ENCODE measurements at regions not wholly inside any gene's neighbourhood (a gene's known extent, or its start where the extent isn't known, plus 50 kb on each side); places are given as distances from the start of the nearest gene placed in this dataset.

- no peak for DNase-seq (ENCODE audit: low spot score)
Observed at GRCh38 chr3:77868725-77869124, 828.8 kb downstream of the ROBO2 start.

DNA sequence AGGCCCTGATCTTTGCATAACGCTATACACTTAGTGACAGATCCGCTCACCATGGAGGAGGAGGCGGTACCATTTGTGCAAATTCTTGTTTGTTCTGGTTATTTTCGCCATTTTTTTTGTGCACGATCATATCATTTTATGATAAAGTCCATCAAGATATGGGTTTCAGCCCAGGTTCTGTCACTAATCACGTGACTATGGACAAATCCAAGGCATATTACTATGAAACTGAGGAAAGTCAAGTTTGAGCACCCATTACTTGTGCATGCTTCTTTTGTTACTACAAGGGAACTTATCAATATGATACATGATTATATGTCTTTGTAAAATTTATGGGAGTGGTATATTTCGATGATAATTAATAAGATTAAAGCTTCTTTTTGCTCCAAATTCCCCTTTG lies 829.5 kb downstream of the ROBO2 start:
- DNase-seq (ENCODE audit: low spot score) = no peak

GRCh38 chr3:77871436-77871835 lies 831.5 kb downstream of the ROBO2 start:
- DNase-seq (ENCODE audit: low spot score) = no peak

- DNase-seq (ENCODE audit: low spot score) = no peak
Observed at GRCh38 chr3:77873598-77873997, 833.7 kb downstream of the ROBO2 start.

- DNase-seq (ENCODE audit: low spot score) = no peak
Observed at GRCh38 chr3:77885381-77885780, 845.5 kb downstream of the ROBO2 start.

DNA sequence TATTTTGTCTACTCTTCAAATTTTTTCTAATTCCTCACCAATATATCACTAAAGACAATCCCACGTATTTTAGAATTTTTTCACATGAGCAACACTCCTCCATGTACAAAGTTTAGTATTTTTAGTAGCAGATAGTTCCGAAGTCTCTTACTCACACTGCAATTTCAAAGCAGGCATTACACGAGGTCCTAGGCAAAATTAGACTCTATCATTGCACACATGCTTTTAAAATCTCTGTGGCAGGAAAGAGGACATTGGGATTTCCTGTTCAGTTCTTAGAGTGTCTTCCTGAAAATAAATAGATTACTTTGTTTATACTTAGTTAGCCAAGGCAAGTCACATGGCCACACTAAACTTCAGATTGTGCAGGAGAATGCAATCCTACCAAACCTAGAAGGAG lies 847.7 kb downstream of the ROBO2 start:
- DNase-seq (ENCODE audit: low spot score) = no peak

DNA sequence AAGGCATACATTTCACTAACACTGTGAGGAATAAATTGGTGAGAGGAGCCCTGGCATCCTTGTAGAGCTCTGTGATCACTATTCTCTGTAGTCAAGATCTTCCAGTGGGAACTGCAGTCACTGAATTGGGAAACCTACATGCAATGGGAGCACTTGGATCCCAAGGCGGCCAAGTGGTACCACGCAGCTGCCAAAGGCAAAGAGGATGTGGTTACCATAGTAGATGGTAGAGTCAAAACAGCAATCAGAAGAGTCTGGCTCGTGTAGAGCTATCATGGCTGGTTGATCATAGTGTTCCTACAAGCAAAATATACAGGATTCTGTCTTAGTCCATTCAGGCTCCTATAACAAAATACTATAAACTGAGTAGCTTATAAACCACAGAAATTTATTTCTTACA lies 849.7 kb downstream of the ROBO2 start:
- DNase-seq (ENCODE audit: low spot score) = no peak

- no peak for DNase-seq (ENCODE audit: low spot score)
Observed at GRCh38 chr3:77898621-77899020, 858.7 kb downstream of the ROBO2 start.

DNA sequence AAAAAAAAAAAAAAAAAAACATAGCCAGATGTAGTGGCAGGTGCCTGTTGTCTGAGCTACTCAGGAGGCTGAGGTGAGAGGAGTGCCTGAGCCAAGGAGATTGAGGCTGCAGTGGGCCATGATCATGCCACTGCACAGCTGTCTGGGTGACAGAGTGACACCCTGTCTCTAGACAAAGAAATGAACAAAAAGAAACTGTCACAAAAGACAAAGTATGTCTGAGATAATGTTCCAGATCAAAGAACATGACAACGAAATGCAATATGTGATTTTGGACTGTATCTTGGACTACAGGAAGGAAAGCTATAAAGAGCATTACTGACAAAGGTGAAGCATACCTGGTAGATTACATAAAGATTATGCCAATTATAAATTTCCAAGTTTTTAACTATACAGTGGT lies 862.8 kb downstream of the ROBO2 start:
- no peak for DNase-seq (ENCODE audit: low spot score)

- no peak for DNase-seq (ENCODE audit: low spot score)
Observed at GRCh38 chr3:77906102-77906709, 866.3 kb downstream of the ROBO2 start.

DNA sequence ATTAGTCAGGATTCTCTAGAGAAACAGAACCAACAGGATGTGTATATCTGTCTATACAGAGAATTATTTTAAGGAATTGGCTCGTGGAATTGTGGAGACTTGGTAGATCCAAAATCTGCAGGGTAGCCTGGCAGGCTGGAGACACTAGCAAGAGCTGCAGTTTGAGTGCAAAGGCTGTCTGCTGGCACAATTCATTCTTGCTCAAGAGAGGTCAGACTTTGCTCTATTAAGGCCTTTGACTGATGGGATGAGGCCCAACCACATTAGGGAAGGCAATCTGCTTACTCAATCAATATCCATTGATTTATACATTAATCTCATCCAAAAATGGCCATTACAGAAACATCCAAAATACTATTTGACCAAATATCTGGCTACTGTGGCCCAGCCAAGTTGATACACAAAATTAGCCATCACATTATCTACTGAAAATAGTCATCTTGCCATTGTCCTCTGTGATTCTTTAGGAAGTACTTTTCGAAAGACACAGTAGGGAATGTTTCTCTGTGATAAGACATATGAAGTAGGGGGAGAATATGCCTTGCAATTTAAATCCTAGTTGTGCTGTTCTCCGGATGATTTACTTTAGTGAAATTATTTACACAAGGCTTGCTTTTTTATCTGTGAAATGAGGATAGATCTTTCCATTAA lies 873.8 kb downstream of the ROBO2 start:
- DNase-seq (ENCODE audit: low spot score) = no peak

DNA sequence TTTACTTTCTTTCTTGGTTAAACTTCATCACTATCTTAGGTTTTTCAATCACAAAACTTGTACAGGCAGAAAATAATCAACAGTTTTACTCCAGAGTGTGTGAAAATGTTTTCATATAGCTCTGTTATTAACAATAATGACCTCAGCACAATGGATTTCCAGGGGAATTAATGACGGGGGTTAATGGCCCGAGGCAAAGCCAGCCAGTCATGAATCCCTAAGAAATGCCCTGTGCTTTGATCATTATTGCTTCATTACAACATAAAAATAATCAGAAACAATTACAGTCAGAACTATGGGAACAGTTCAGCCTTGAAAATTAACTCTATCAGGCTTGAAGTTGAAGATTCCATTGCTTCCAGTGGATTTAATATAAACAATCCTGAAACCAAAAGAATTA lies 875.4 kb downstream of the ROBO2 start:
- DNase-seq (ENCODE audit: low spot score) = no peak

GRCh38 chr3:77917225-77917624 lies 877.3 kb downstream of the ROBO2 start:
- DNase-seq (ENCODE audit: low spot score) = no peak

GRCh38 chr3:77919244-77919643 lies 879.3 kb downstream of the ROBO2 start:
- DNase-seq (ENCODE audit: low spot score) = no peak

DNA sequence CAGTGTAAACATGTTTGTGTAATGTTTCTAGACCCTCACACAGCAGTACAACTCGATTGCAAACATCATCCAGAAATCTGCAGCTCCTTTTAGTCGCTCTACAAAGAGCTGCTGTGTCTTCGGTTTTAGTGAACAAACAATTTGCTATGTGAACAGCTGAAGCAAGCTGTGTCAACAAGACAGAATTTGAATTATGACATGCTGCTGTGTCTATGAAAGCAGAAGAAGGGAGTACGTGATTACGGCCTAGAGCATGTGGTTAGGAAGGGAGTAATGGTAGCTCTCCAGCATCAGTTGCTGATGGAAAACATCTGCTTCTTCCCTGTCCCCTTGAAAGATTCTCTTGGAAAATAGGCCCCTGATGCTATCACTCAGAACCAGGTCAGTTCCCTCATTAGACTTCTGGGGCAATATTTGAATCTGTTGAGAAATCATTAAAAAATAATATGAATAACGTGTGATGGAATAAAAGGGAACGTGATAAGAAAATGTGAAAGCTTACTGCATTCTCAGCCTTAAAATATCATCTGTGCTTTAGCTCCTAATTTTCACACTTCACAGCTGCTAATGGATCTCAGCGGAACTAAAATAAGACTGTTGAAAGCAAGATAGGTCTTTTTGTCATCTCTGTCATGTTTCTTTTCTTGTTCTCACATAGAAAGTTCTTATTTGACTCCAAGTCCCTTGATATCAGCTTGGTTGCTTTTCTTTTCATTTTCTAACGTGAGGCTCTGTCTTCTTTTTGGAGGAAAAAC lies 891.5 kb downstream of the ROBO2 start:
- no peak for DNase-seq (ENCODE audit: low spot score)

DNA sequence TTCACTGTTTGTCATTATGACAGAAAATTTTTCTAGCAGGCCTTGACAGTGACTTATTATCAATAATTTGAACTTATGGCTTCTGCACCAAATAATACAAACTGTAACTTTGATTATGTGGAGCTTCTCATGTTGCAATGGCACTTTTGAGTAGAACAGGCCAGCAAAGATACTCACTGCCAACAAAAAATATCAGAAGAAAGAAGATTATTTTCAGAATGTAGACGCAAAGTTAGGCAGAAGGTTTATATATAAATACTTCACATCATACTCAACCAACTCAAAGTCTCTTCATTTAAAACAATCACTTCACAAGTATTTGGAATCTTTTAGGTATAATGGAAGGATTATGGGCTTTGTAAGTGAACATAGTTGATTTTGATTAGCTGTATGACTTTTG lies 893.0 kb downstream of the ROBO2 start:
- no peak for DNase-seq (ENCODE audit: low spot score)

DNA sequence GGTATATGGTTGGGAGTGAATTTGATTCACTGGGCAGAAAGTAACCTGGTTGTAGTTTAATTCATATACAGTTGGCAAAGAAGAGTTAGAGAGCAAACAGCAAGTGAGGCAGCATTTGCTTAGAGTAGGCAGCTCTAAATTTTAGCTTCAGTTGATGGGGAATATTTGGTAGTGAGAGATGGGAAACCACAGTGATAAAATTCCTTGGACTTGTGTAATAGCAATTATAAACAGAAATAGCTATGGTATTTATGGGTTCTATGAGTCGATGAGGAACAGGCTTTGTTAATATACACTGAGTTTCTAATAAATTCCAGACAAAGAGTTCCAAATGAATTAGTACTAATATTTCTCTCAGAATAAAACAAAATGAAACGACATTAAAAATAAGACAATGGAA lies 894.0 kb downstream of the ROBO2 start:
- no peak for DNase-seq (ENCODE audit: low spot score)

DNA sequence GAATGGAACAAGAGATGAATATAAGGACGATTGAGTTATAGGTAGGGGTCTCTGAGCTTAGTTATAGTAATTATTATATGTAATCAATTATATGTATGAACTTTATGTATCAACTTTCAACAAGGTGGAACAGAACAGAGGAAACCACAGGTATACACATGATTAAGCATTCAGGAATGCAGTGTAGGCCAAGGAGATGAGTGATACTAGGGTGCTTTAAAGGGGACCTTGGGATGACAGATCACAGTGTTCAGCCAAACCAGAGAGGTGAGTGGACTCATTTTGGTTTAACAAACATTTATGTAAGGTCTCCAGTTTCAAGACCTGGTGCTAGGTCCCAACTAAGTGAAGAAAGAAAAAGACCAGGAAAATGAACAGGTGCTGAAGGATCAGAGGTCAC lies 895.5 kb downstream of the ROBO2 start:
- no peak for DNase-seq (ENCODE audit: low spot score)

GRCh38 chr3:77939726-77940125 lies 899.8 kb downstream of the ROBO2 start:
- DNase-seq (ENCODE audit: low spot score) = no peak

DNA sequence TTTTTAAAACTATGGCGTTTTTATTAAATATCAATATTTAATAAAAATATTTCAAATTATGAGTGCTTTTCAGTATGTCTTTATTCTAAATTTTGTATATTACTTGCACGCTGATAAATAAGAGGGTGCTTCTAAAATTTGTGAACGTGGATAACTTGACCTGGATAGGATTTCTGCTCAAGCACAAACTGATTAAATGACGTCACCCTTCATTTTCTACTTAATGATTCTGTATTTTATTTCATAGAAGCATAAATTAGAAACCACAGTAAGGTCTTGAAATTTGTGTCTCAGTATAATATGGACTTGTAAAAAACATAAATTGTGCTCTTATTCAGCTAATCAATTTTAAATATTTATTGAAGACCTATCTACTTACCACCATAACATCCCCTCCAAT lies 903.7 kb downstream of the ROBO2 start:
- DNase-seq (ENCODE audit: low spot score) = no peak

DNA sequence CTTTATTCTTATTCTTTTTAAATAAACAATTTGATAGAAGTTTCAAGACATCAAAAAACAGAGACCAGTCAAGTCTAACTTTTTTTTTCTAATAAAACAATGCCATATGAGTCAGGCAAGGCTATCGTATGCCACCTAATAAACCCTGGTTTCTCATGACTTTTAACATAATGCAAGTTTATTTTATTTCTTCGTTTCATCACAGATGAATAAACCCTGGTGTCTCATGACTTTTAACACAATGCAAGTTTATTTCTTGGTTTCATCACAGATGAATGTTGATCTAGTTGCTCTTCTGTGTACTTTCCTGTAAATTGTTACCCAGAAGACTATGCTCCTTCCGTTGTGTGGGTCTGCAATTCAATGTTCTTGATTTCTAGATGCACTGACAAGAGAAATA lies 905.4 kb downstream of the ROBO2 start:
- no peak for DNase-seq (ENCODE audit: low spot score)

- no peak for DNase-seq (ENCODE audit: low spot score)
Observed at GRCh38 chr3:77947671-77948070, 907.8 kb downstream of the ROBO2 start.

DNA sequence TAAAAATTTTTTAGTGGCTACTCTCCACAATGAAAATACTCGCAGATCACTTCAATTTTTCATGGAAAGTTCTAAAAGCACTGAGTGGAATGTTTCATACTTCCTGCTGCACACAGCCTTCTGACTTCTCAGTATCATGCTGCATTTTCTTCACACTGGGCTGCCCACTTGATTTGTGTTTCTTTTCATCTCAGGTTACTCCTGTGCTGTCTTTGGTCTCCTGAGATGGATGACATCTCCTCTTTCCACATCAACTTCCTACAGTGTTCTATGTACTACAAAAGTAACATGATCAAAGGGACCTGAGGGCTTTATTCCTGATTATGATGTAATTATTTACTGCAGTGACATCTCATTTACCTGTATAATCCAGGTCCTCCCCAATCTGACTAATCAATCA lies 927.7 kb downstream of the ROBO2 start:
- no peak for DNase-seq (ENCODE audit: low spot score)

DNA sequence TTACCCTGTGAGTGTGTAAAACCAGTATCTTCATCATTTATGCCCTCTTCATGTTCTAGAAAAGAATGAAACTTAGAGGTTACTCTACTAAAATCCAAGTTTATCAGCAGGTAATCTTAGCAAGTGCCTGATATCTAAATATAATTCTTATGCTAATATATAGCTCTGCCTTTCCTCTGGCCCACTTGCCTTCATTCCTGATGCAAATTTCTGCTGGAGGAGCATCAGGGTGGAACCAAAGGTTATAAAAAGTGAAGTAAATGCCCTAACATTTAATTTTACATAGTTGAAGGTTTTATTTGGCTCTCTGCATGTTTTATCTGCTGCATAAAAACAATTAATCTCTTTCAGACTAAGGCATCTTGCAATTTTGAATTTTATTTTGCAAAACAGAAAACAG lies 936.2 kb downstream of the ROBO2 start:
- no peak for DNase-seq (ENCODE audit: low spot score)
